ENCODE measurements at regions not wholly inside any gene's neighbourhood (a gene's known extent, or its start where the extent isn't known, plus 50 kb on each side); places are given as distances from the start of the nearest gene placed in this dataset.
A peak's percentile ranks its signal among the peaks of the same experiment; 100 is the strongest.

DNA sequence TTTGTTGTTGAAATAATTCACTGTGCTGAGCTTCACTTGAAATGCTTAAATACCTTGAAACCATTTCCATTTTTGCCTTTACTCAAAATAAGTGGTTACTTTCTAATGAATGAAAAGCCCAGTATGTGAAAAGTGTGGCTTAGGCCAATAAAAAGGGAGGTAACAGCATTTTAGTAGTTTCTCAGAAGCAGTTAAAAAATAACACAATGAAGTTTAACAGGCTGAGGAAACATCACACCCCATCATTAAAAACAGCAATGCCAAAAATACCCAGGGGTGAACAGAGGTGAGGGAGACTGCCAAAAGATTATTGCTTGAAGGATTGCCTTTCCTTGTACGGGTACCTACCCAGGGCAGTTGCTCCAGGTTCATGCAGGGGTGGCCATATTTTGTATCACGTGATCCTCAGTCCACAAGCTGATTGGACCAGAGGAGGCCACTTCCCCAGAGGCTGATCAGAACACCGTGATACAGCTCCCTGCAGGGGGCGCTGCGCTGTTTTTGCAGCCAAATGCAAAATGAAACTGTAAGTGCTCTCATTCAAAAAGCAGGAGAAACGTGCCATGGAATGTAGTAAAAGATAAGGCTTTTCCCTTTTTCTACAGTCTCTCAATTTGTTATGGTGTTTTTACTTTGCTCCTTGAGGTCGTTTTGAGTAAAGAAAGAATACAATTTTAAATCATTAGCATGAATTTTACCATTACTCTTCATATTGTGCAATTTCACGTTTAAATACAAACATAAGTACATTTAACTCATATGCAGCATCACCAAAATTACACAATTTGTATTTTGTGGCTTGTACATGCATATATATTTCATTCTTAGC lies 70.2 kb upstream of the SH3BP4 start:
- TF ChIP-seq MYC (IDR thresholded peaks at IDR 0.05; ENCODE audit: borderline replicate concordance, low read length) (no peak), RCOR1 (IDR thresholded peaks at IDR 0.05; ENCODE audit: low read depth, low read length) (no peak), HDAC2 (IDR thresholded peaks at IDR 0.05) (no peak), PBX3 (IDR thresholded peaks at IDR 0.05) (no peak)
- TF ChIP-seq, protein P1, sequence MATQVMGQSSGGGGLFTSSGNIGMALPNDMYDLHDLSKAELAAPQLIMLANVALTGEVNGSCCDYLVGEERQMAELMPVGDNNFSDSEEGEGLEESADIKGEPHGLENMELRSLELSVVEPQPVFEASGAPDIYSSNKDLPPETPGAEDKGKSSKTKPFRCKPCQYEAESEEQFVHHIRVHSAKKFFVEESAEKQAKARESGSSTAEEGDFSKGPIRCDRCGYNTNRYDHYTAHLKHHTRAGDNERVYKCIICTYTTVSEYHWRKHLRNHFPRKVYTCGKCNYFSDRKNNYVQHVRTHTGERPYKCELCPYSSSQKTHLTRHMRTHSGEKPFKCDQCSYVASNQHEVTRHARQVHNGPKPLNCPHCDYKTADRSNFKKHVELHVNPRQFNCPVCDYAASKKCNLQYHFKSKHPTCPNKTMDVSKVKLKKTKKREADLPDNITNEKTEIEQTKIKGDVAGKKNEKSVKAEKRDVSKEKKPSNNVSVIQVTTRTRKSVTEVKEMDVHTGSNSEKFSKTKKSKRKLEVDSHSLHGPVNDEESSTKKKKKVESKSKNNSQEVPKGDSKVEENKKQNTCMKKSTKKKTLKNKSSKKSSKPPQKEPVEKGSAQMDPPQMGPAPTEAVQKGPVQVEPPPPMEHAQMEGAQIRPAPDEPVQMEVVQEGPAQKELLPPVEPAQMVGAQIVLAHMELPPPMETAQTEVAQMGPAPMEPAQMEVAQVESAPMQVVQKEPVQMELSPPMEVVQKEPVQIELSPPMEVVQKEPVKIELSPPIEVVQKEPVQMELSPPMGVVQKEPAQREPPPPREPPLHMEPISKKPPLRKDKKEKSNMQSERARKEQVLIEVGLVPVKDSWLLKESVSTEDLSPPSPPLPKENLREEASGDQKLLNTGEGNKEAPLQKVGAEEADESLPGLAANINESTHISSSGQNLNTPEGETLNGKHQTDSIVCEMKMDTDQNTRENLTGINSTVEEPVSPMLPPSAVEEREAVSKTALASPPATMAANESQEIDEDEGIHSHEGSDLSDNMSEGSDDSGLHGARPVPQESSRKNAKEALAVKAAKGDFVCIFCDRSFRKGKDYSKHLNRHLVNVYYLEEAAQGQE (IDR thresholded peaks at IDR 0.05), result no peak
- TF ChIP-seq, protein P2, sequence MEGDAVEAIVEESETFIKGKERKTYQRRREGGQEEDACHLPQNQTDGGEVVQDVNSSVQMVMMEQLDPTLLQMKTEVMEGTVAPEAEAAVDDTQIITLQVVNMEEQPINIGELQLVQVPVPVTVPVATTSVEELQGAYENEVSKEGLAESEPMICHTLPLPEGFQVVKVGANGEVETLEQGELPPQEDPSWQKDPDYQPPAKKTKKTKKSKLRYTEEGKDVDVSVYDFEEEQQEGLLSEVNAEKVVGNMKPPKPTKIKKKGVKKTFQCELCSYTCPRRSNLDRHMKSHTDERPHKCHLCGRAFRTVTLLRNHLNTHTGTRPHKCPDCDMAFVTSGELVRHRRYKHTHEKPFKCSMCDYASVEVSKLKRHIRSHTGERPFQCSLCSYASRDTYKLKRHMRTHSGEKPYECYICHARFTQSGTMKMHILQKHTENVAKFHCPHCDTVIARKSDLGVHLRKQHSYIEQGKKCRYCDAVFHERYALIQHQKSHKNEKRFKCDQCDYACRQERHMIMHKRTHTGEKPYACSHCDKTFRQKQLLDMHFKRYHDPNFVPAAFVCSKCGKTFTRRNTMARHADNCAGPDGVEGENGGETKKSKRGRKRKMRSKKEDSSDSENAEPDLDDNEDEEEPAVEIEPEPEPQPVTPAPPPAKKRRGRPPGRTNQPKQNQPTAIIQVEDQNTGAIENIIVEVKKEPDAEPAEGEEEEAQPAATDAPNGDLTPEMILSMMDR (IDR thresholded peaks at IDR 0.05), result peak; percentile 72
